GM12874 (cell line): ENCODE measurements at regions not wholly inside any gene's neighbourhood (a gene's known extent, or its start where the extent isn't known, plus 50 kb on each side); places are given as distances from the start of the nearest gene placed in this dataset.

ENCODE experiments used
- CTCF ChIP-seq: IDR thresholded peaks from 2 replicates; pipeline ENCODE4 v1.5.1; 2011; ENCODE audit warnings: low read depth, mild to moderate bottlenecking, control low read depth, low read length, moderate library complexity; ENCODE audit not compliant: insufficient read depth

- no peak for TF ChIP-seq CTCF
These were observed 136.7 kb upstream of the EGLN3 start for GRCh38 chr14:34087571-34087970.

- no peak for TF ChIP-seq CTCF
These were observed 135.4 kb upstream of the EGLN3 start for GRCh38 chr14:34086223-34086757.

- no peak for TF ChIP-seq CTCF
These were observed 134.8 kb upstream of the EGLN3 start for GRCh38 chr14:34085695-34086094.

GRCh38 chr14:34081576-34082136 lies 130.8 kb upstream of the EGLN3 start:
- no peak for TF ChIP-seq CTCF

- no peak for TF ChIP-seq CTCF
These were observed 130.3 kb upstream of the EGLN3 start for GRCh38 chr14:34081101-34081575.

- TF ChIP-seq CTCF = no peak
These were observed 127.4 kb upstream of the EGLN3 start for GRCh38 chr14:34078117-34078743.

- TF ChIP-seq CTCF = no peak
These were observed 125.0 kb upstream of the EGLN3 start for GRCh38 chr14:34075826-34076225.
